GM18508 (cell line): ENCODE measurements at regions not wholly inside any gene's neighbourhood (a gene's known extent, or its start where the extent isn't known, plus 50 kb on each side); places are given as distances from the start of the nearest gene placed in this dataset.
"Not testable (repeated sequence)": the region's sequence is repeated elsewhere in the genome, so short reads cannot be mapped to it uniquely, and the experiment has no call there.

Source experiments
- ATAC-seq: cut with Tn5 transposase; IDR thresholded peaks from one replicate; pipeline ENCODE4 v1.9.1; 2021; ENCODE audit warnings: moderate number of reproducible peaks; ENCODE audit not compliant: insufficient read depth, unreplicated experiment

GRCh38 chr3:20250314-20250713 lies 64.3 kb upstream of the SGO1 start:
- ATAC-seq: no peak

- ATAC-seq: peak; percentile 62
These were observed 60.7 kb upstream of the SGO1 start for GRCh38 chr3:20246662-20247061.

GRCh38 chr3:20245781-20246180 lies 59.8 kb upstream of the SGO1 start:
- ATAC-seq: no peak

- ATAC-seq: no peak
These were observed 54.3 kb upstream of the SGO1 start for GRCh38 chr3:20240154-20240883.

GRCh38 chr3:20238199-20238598 lies 52.2 kb upstream of the SGO1 start:
- not testable (repeated sequence) for ATAC-seq

GRCh38 chr3:20236603-20237002 lies 50.6 kb upstream of the SGO1 start:
- ATAC-seq: no peak
